ENCODE measurements at regions not wholly inside any gene's neighbourhood (a gene's known extent, or its start where the extent isn't known, plus 50 kb on each side); places are given as distances from the start of the nearest gene placed in this dataset.

DNA sequence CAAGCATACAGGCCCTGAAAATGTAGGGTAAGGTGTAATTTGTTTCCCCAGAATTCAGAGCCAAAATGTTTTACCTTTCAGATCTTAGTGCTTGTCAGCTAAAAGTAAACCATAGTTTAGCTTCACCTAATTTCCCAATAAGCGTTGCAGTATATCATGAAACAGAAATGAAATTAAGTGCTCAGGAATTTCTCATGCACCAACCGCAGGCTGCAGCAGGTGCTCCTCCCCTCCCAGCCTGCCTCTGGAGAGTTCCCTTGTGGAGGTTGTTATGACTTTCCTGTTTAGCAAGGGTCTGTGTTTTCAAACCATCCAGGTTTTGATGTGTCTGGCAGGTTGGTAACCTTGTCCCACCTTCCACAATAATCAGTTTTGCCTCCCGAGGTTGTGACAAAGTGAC, 118.5 kb downstream of the HLX start:
- no peak overlapping the region for H3K4me3 ChIP-seq (ENCODE audit: low read depth, low read length)
- no peak for DNase-seq (ENCODE audit: low read depth in 4 of 6, low spot score in 6 of 6)
- H3K4me1 ChIP-seq (ENCODE audit: control insufficient read depth, insufficient read depth, low read length): no peaks in the 10 kb centered on the region
- H3K36me3 ChIP-seq (ENCODE audit: control insufficient read depth, insufficient read depth, low read length): no peaks in the 10 kb centered on the region
- H3K27me3 ChIP-seq (ENCODE audit: control insufficient read depth, insufficient read depth, low read length): no peaks in the 10 kb centered on the region
- H3K9me3 ChIP-seq (ENCODE audit: control insufficient read depth, insufficient read depth, low read length): no peaks in the 10 kb centered on the region
- no peak overlapping the region for H3K27ac ChIP-seq (ENCODE audit: low read depth, low read length)
- no CpG with 5 or more reads among the region's 3 CpGs for WGBS (ENCODE audit: insufficient coverage)

DNA sequence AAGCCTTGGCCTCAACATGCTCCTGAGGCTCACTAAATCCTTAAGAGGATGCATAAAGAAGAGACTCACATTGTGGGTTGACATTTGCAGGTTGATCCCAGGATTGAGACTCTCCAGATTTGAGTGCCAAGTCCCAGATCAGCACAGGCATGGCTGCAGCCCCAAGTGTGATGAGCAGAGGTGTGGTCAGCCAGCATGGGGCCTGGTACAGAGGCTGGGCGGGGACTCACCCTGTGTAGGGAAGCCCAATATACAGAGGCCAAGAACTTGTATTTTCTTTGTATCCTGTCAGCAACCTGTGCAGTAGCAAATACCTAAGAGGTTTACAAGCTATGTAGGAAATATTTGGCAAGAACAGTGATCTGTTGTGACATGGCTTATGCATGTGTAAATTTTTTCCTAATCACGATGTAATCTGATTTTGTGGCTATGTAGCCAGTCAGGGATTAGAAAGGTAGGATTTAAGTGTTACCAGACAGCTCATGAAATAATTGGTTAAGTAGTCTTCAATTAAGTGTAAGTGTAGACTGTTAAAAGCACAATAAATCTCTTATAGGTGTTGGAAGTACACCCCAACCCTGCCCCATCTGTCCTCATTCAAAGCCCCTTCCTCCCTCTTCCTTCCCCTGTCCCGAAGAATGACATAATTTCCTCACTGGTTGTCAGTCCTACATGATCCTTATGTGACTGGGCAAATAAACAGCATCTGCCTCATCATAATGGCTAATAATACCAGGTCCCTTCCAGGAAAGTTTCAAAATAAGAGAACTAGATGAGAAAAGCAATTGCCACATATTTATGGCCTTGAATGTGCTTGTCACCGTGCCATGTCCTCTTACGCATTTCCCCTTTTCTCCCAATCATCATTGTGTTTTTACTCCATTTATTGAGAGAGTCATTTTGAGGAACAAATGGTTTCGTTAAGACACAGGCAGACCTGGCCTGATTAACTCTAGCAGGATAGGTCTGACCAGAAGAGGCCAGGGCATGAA, 120.9 kb downstream of the HLX start:
- WGBS (ENCODE audit: insufficient coverage): 31% methylated on average over 2 of the region's 6 CpGs
- no peak overlapping the region for H3K27ac ChIP-seq (ENCODE audit: low read depth, low read length)

GRCh38 chr1:221001167-221001566, 121.9 kb downstream of the HLX start:
- no peak for DNase-seq (ENCODE audit: low read depth in 4 of 6, low spot score in 6 of 6)
- no peaks in the 10 kb centered on the region for H3K27me3 ChIP-seq (ENCODE audit: control insufficient read depth, insufficient read depth, low read length)
- H3K36me3 ChIP-seq (ENCODE audit: control insufficient read depth, insufficient read depth, low read length): no peaks in the 10 kb centered on the region
- no peak overlapping the region for H3K27ac ChIP-seq (ENCODE audit: low read depth, low read length)
- no peaks in the 10 kb centered on the region for H3K9me3 ChIP-seq (ENCODE audit: control insufficient read depth, insufficient read depth, low read length)
- WGBS (ENCODE audit: insufficient coverage): no CpG with 5 or more reads among the region's 4 CpGs
- no peak overlapping the region for H3K4me3 ChIP-seq (ENCODE audit: low read depth, low read length)
- H3K4me1 ChIP-seq (ENCODE audit: control insufficient read depth, insufficient read depth, low read length): no peaks in the 10 kb centered on the region

More for the DNA sequence above, 120.9 kb downstream of the HLX start:
- H3K4me3 ChIP-seq (ENCODE audit: low read depth, low read length): no peak overlapping the region
- H3K27me3 ChIP-seq (ENCODE audit: control insufficient read depth, insufficient read depth, low read length): no peaks in the 10 kb centered on the region
- no peaks in the 10 kb centered on the region for H3K9me3 ChIP-seq (ENCODE audit: control insufficient read depth, insufficient read depth, low read length)
- no peaks in the 10 kb centered on the region for H3K36me3 ChIP-seq (ENCODE audit: control insufficient read depth, insufficient read depth, low read length)
- DNase-seq (ENCODE audit: low read depth in 4 of 6, low spot score in 6 of 6): no peak
- no peaks in the 10 kb centered on the region for H3K4me1 ChIP-seq (ENCODE audit: control insufficient read depth, insufficient read depth, low read length)

GRCh38 chr1:221002601-221003000, 123.4 kb downstream of the HLX start:
- Histone ChIP-seq H3K27ac (ENCODE audit: low read depth, low read length) (no peak overlapping the region), H3K36me3 (ENCODE audit: control insufficient read depth, insufficient read depth, low read length) (no peaks in the 10 kb centered on the region), H3K4me3 (ENCODE audit: low read depth, low read length) (no peak overlapping the region), H3K4me1 (ENCODE audit: control insufficient read depth, insufficient read depth, low read length) (no peaks in the 10 kb centered on the region), H3K27me3 (ENCODE audit: control insufficient read depth, insufficient read depth, low read length) (no peaks in the 10 kb centered on the region), H3K9me3 (ENCODE audit: control insufficient read depth, insufficient read depth, low read length) (no peaks in the 10 kb centered on the region)
- 89% methylated on average over 2 of the region's 3 CpGs for whole genome bisulfite sequencing (ENCODE audit: insufficient coverage)
- no peak for DNase-seq (ENCODE audit: low read depth in 4 of 6, low spot score in 6 of 6)

GRCh38 chr1:221011145-221011544, 131.9 kb downstream of the HLX start:
- Histone ChIP-seq H3K36me3 (ENCODE audit: control insufficient read depth, insufficient read depth, low read length) (no peaks in the 10 kb centered on the region), H3K9me3 (ENCODE audit: control insufficient read depth, insufficient read depth, low read length) (no peaks in the 10 kb centered on the region), H3K27me3 (ENCODE audit: control insufficient read depth, insufficient read depth, low read length) (no peaks in the 10 kb centered on the region), H3K4me1 (ENCODE audit: control insufficient read depth, insufficient read depth, low read length) (no peaks in the 10 kb centered on the region), H3K4me3 (ENCODE audit: low read depth, low read length) (no peak overlapping the region), H3K27ac (ENCODE audit: low read depth, low read length) (no peak overlapping the region)
- 67% methylated on average over 1 of the region's 1 CpG for WGBS (ENCODE audit: insufficient coverage)
- no peak for DNase-seq (ENCODE audit: low read depth in 4 of 6, low spot score in 6 of 6)

- no peaks in the 10 kb centered on the region for H3K36me3 ChIP-seq (ENCODE audit: control insufficient read depth, insufficient read depth, low read length)
- WGBS (ENCODE audit: insufficient coverage): 52% methylated on average over 5 of the region's 5 CpGs
- H3K4me1 ChIP-seq (ENCODE audit: control insufficient read depth, insufficient read depth, low read length): no peaks in the 10 kb centered on the region
- DNase-seq (ENCODE audit: low read depth in 4 of 6, low spot score in 6 of 6): peak in 2 of 6 donors; percentile 27 to 48
- no peaks in the 10 kb centered on the region for H3K27me3 ChIP-seq (ENCODE audit: control insufficient read depth, insufficient read depth, low read length)
- H3K9me3 ChIP-seq (ENCODE audit: control insufficient read depth, insufficient read depth, low read length): no peaks in the 10 kb centered on the region
- H3K4me3 ChIP-seq (ENCODE audit: low read depth, low read length): no peak overlapping the region
- H3K27ac ChIP-seq (ENCODE audit: low read depth, low read length): no peak overlapping the region
Measured at GRCh38 chr1:221012120-221012519, 132.9 kb downstream of the HLX start.

- no CpG with 5 or more reads among the region's 3 CpGs for WGBS (ENCODE audit: insufficient coverage)
- H3K27me3 ChIP-seq (ENCODE audit: control insufficient read depth, insufficient read depth, low read length): no peaks in the 10 kb centered on the region
- no peak for DNase-seq (ENCODE audit: low read depth in 4 of 6, low spot score in 6 of 6)
- no peaks in the 10 kb centered on the region for H3K4me1 ChIP-seq (ENCODE audit: control insufficient read depth, insufficient read depth, low read length)
- H3K4me3 ChIP-seq (ENCODE audit: low read depth, low read length): no peak overlapping the region
- no peaks in the 10 kb centered on the region for H3K36me3 ChIP-seq (ENCODE audit: control insufficient read depth, insufficient read depth, low read length)
- H3K27ac ChIP-seq (ENCODE audit: low read depth, low read length): no peak overlapping the region
- H3K9me3 ChIP-seq (ENCODE audit: control insufficient read depth, insufficient read depth, low read length): no peaks in the 10 kb centered on the region
Measured at GRCh38 chr1:221013691-221014660, 134.7 kb downstream of the HLX start.

DNA sequence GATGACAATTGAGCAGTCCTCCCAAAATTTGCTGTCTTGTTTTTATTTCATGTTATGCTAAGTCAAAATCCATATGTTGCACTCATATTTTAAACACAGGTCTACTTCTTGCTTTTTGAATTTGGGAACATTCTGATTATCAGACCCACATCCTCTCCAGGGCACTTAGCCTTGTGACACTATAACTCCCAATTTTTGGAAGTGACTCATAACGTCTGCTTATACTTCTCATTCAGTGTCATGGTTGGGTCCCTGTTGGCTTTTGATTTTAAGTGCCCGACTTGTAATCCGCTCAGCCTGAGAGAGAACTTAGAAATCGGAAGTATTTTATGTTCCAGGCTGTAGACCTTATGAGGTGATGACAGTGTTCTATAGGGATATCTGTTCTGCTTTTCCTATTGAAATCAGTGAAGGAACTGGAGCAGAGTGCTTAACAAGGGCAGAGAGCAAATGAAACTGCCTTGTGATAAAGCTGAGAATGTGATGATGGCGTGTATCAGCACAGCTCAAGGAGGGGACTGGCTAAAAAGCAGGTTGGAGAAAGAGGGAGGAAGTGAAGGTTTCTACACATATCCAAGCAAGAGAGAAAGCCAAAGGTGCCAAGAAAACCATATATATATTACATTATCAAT, 136.0 kb downstream of the HLX start:
- Histone ChIP-seq H3K4me3 (ENCODE audit: low read depth, low read length) (no peak overlapping the region), H3K27me3 (ENCODE audit: control insufficient read depth, insufficient read depth, low read length) (no peaks in the 10 kb centered on the region), H3K4me1 (ENCODE audit: control insufficient read depth, insufficient read depth, low read length) (no peaks in the 10 kb centered on the region), H3K36me3 (ENCODE audit: control insufficient read depth, insufficient read depth, low read length) (no peaks in the 10 kb centered on the region), H3K9me3 (ENCODE audit: control insufficient read depth, insufficient read depth, low read length) (no peaks in the 10 kb centered on the region), H3K27ac (ENCODE audit: low read depth, low read length) (no peak overlapping the region)
- WGBS (ENCODE audit: insufficient coverage): 83% methylated on average over 4 of the region's 5 CpGs
- no peak for DNase-seq (ENCODE audit: low read depth in 4 of 6, low spot score in 6 of 6)

DNA sequence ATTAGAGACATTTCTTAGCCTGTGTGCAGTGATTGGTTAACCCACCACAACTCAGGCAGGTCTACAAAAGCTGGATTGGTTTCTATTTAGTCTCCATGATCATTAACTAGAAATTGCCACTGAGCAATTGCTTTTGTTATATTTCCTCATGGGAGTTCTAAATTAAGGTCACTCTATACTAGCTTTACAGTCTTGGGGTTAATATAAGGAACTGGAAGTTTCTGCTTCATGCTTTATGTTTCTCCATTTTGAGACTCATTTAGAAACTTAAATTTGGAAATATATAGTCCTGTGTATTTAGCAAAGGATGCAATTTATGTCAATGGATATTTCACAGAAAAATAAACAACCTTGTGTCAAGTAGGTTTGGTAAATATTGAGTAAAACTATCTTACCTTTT, 137.5 kb downstream of the HLX start:
- Histone ChIP-seq H3K4me1 (ENCODE audit: control insufficient read depth, insufficient read depth, low read length) (no peaks in the 10 kb centered on the region), H3K27me3 (ENCODE audit: control insufficient read depth, insufficient read depth, low read length) (no peaks in the 10 kb centered on the region), H3K27ac (ENCODE audit: low read depth, low read length) (no peak overlapping the region), H3K4me3 (ENCODE audit: low read depth, low read length) (no peak overlapping the region), H3K36me3 (ENCODE audit: control insufficient read depth, insufficient read depth, low read length) (no peaks in the 10 kb centered on the region), H3K9me3 (ENCODE audit: control insufficient read depth, insufficient read depth, low read length) (no peaks in the 10 kb centered on the region)
- DNase-seq (ENCODE audit: low read depth in 4 of 6, low spot score in 6 of 6): no peak
